ENCODE measurements at regions not wholly inside any gene's neighbourhood (a gene's known extent, or its start where the extent isn't known, plus 50 kb on each side); places are given as distances from the start of the nearest gene placed in this dataset.
"Not testable (repeated sequence)": the region's sequence is repeated elsewhere in the genome, so short reads cannot be mapped to it uniquely, and the experiment has no call there.

DNA sequence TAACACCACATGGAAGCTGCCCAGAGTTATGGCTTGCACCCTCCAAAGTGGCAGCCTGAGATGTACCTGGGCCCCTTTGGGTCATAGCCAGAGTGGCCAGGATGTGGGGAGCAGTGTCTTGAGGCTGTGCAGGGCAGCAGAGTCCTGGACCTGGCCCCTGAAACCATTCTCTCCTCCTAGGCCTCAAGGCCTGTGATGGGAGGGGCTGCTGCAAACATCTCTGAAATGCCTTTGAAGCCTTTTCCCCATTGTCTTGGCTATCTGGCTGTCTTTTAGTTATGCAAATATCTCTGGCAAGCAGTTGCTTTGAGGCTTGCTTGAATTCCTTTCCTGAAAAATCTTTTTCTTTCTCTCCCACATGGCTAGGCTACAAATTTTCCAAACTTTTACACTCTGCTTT, 356.5 kb downstream of the DAD1 start:
- DNase-seq = no peak

DNA sequence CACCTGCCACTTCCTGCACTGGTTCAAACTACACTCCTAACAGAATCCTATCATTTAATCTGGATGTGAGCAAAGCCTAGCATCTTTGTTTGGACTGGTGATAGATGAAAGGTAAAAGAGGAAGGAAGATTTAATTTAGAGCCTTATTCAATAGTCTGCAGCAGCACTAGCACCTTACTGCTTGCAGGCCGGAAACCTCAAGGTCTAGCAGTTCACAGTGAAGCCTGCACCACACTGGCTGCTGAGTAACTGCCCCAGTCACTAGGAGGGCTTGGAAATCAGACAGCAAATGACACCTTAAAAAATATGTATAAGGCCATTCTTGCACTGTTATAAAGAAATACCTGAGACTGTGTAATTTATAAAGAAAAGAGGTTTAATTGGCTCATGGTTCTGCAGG, 358.0 kb downstream of the DAD1 start:
- DNase-seq = peak; percentile 36

DNA sequence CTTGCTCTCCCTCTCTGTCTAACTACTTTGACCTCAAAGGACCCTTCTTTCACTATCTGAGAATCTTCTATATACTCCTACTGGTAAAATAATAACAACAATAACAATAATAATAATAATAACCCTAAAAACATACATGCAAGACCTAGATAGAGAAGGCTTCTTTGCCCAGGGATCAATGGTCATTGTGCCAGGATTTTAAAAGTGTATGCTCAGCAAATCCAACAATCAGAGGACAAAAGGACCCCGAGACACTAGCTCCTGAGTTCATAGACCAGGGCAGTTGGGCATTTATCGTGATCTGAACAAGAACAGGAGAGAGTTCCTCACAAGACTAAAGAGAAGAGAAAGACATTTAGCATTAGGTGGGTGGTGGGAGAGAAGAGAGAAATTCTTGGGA, 358.5 kb downstream of the DAD1 start:
- no peak for DNase-seq

DNA sequence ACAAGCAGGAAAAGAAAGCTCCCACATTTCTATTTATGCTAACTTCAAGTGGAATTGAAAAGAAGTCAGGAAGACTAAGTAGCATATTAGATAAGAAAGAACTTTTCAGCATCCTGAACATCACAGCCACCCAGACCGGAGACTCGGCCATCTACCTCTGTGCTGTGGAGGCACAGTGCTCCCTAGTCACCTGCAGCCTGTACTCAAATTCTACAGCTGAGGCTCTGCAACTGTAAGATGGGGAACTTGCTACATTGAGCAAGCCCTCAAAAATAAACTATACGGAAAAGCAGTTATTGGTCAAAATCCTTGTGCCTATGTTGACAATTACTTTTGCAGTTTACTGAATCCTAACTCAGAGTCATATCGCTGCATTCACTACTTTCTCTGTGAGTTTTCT, 361.9 kb downstream of the DAD1 start:
- DNase-seq = no peak

DNA sequence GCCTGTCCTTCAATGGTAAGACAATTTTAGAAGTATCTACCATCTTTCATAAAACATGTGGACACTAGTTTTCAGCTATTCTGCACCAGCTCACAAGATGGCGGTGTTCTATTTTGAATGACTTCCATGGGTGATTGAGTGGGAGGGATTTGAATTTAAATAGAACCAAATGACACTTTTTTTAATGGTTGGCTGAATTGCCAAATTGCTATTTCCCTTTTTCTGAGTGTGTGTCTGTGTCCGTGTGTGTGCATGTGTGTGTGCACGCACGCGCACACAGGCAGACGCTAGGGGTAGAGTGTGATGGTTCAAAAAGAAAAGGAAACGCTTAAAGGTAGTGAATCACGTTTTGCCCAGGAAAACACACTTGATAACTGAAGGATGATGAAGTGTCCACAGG, 362.6 kb downstream of the DAD1 start:
- DNase-seq = peak; percentile 57

DNA sequence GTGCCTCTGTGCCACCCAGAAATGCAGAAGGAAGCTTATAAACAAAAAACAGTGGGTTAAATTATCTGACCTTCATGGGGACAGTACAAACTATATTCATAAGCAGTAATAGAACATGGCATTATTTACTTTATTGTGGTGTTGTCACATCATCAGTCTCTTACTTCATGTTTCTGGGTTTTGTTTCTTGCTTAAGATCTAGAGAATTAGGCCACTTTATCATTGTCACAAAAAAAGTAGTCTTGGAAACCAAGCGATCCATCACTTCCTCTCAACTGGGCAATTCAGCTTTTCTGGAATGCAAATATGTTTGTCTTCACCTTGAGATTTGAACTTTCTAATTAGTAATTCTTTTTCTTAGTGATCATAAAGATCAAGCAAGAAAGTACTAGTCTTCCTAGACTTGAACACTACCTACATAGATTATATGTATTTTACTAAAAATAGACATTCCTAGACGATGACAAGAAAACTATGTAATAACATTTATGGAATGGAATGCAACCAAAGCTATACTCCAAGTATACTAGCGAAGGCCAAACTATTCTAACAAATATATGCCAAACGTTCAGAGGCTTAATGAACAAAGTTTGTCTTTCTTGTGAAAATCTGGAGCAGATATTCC, 363.4 kb downstream of the DAD1 start:
- DNase-seq = no peak

DNA sequence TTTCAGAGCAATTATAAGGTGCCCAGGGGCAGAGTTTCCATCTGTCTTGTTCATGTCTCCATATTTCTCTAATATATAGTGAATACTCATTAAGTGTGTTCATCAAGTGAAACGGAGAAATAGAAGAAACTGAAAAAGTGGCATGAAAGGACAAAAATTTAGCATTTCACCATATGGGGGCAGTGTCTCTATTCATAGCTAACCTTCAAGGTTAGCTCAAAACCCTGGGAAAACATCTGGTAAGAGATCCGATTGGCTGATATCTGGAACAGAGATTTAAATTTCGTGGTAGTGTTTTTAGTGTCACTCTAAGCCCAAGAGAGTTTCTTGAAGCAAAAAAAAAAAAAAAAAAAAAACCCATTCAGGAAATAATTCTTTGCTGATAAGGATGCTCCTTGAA, 367.5 kb downstream of the DAD1 start:
- peak; percentile 27 for DNase-seq

DNA sequence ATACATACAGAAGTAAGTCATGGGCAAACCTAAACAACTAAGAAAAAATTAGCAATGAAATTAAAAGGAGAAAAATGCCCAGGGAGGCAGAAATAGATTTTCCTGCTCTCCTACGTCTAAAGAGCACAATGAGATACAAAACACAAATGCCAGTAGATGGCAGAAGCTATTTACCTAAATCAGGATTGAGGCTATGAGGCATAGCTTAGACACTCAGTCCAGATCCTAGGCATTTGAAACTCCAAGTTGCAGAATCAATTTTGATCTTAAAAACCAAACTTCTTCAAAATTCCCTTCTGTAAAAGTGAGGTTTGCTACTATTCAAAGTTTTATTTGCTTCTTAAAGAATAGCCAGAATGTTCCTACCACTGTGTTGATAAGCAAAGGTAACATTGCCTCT, 368.6 kb downstream of the DAD1 start:
- DNase-seq = no peak

DNA sequence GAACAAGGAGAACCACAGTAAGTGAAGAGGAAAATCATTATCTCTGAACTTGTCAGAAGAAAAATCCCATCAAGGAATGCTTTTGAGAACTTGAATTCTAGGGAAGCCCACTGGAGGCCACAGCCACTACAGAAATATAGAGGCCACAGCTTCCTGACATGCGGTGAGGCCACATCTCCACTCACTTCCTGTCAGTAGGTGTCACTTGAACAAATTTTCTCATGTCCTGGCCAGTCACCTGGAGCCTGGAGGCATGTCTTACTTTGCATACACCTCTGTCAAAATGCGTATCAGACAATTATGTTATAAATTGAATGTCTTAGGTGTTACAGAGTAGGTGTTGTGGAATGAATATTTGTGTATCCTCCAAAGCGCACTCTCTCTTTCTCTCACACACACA, 370.3 kb downstream of the DAD1 start:
- peak; percentile 14 for DNase-seq

DNA sequence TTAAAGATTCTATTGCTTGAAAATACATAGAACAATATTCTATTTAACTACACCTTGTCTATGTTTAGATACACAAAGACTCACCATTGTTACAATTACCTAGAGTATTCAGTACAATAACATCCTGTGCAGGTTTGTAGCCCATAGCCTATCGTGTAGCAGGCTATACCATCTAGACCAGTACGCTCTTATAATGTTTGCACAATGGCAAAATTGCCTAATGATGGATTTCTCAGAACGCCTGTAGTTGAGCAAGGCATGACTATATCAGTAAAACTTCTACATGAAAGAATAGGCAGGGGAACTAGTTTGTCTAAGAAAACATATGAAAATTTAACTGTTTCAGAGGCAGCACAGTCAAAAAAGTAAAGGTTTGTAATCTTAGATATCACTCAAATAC, 375.9 kb downstream of the DAD1 start:
- no peak for DNase-seq

DNA sequence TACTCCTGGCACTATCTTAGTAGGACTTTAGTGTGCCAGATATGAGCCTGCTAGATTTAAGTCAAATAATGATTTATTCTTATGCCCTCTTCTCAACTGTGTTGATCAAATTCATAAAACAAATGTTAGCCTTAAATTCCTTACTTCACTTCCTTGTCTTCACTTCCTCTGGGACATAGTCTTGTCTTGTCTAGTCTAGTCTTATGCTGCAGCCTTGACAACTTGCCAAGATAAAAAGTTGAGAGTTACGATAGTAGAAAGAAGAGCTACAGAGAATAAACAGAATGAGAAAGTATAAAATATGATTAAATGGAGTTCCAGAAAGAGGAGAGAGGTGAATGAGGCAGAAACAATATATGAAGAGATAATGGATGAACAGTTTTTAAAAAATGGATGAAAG, 378.1 kb downstream of the DAD1 start:
- DNase-seq = no peak

DNA sequence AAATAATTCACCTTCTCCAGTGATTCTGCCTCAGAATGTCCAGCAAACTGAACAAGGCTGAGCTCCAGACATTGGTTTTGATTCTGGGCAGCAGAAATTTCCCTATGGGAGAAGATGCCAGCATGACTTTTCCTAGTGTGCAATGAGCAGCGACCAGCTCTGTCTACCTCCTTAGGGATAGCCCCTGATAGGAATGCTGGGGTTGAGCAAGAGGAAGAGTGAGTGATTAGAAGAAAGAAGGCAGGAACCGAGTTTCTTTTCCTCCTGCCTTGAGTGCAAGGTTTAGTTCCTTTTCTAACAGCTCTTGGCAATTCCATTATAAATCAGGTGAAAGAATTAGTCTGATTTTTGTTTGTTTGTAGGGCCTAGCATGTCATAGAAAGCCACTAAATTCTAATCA, 379.0 kb downstream of the DAD1 start:
- DNase-seq = no peak

DNA sequence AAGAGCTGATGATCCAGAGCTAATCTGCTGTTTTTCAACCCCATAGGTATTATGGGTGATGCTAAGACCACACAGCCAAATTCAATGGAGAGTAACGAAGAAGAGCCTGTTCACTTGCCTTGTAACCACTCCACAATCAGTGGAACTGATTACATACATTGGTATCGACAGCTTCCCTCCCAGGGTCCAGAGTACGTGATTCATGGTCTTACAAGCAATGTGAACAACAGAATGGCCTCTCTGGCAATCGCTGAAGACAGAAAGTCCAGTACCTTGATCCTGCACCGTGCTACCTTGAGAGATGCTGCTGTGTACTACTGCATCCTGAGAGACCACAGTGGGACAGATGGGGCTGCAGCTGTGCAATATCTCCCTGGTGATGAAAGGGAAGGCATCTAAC, 386.0 kb downstream of the DAD1 start:
- DNase-seq = no peak

DNA sequence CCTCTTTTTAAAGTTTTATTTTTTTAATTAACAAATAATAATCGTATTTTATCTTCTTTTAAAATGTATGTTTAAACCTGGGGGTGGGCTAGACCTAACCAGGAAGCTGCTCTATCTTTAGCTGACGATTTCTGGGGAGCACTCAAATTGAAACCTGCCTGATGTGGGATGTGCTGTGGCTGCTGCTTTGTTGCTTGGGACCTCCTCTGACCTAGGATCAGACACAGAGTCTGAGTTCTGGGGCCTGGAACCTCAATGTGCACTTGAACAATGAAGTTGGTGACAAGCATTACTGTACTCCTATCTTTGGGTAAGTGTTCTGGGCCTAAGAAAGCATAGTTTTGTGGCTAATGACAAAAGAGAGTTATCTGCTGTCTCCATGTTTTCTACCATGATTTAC, 386.7 kb downstream of the DAD1 start:
- no peak for DNase-seq

DNA sequence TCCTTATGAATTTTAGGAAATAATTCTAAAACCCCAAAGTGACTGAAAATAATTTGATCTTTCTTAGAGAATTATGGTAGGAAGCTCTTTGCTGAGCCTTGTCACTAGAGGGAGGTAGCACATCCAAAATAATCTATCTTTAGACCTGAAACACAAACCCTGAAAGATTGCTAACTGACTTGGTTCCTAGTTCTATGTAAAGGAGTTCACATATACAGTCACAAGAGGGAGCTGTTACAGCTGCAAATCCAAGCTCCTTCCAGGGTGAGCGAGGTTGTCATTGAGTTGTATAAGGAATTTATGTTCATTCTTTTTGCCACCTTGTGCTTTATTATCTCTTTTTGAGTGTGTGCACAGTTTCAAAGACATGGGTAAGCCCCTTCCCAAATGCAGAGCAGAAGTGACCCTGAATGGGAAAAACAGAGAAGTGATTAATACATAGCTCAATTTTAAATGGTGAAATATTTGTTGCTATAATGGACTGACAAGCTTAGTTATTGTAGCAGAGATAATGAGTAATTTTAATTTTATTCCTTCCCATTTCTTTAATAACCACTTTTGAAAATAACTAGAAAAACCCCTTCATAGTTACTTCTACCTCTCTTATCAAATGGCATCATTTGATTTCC, 387.9 kb downstream of the DAD1 start:
- DNase-seq = peak; percentile 47

DNA sequence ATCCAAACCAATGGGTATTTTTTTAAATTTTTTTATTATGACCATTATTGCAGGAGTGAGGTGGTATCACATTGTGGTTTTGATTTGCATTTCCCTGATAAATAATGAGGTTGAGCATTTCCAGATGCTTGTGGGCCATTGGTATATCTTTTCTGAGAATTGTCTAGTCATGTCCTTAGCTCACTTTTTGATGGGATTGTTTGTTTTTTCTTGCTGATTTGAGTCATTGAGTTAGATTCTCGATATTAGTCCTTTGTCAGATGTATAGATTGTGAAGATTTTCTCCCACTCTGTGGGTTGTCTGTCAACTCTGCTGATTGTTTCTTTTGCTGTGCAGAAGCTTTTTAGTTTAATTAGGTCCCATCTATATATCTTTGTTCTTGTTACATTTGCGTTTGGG, 388.9 kb downstream of the DAD1 start:
- not testable (repeated sequence) for DNase-seq

DNA sequence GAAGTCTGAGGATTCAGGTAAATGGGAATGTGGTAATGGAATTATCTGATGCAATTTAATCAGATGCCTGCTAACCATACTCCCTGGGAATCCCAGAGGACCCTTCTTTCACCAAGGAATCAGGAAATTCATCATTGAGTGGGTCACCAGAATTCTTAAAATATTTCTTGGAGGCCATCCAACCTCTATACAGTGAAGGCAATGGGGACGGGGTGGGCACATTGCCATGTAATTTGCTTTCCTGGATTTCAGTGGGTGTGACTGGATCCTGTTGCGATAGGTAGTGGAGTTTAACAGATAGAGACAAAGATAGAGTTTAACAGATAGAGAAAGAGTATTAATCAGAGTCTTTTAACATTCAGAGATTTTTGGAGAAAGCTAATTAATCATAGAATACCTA, 394.4 kb downstream of the DAD1 start:
- DNase-seq = no peak

DNA sequence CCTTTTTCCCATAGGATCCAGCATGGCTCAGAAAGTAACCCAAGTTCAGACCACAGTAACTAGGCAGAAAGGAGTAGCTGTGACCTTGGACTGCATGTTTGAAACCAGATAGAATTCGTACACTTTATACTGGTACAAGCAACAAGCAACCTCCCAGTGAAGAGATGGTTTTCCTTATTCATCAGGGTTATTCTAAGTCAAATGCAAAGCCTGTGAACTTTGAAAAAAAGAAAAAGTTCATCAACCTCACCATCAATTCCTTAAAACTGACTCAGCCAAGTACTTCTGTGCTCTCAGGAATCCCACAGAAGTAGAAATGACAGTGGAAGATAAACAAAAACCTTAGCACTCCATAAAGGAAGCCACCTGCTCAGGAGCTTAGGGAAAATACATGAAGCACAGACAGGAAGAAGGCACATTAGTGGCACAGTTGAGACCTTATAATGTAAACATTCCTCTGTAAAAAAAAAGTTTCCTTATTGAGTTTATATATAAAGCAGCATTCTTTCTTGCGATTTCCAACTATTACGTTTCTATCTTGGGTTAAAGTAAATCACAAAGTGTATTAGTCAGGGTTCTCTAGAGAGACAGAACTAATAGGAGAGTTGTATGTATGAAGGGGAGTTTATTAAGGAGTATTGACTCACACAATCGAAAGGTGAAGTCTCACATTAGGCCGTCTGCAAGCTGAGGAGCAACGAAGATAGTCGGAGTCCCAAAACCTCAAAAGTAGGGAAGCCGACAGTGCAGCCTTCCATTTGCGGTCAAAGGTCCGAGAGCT, 398.4 kb downstream of the DAD1 start:
- DNase-seq = no peak

DNA sequence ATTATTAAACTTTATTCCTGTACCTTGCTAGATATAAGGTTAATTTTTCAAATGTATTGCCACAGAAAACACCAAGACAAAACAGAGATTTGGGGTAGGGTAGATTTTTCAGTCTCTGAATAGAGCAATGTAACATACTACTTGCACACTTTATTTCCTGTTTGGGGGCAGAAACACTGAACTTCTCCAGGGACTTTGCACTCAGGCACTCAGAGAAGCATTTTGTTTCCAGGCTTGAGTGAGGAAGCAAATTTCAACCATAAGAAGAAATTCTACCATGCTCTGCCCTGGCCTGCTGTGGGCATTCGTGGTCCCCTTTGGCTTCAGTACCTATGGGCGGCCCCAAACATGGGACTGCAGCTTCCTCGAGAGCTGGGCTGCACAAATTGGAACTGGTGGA, 399.1 kb downstream of the DAD1 start:
- no peak for DNase-seq

DNA sequence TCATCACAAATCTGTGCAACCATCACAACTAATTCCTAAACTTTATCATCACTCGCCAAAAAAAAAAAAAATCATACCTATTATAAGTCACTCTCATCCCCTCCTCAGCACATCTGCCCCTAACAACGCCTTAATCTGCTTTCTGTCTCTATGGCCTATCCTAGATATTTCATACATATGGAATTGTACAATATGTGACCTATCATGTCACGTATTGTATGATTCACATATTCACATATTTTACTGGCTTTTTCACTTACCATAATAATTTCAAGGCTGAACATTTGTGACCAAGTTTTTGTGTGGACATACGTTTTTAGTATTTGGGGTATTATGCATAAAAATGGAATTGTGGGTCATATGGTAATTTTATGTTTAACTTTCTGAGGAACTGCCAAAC, 400.7 kb downstream of the DAD1 start:
- DNase-seq = no peak

DNA sequence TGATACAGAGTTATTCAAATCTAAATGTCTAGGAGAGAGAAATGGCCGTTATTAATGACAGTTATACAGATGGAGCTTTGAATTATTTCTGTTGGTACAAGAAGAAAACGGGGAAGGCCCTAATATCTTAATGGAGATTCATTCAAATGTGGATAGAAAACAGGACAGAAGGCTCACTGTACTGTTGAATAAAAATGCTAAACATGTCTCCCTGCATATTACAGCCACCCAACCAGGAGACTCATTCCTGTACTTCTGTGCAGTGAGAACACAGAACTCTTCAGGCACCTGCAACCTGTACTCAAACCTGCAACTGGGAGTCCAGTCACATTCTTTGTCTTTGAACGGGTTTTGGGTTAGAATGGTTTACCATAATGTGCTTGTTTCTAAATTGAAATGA, 403.2 kb downstream of the DAD1 start:
- no peak for DNase-seq

DNA sequence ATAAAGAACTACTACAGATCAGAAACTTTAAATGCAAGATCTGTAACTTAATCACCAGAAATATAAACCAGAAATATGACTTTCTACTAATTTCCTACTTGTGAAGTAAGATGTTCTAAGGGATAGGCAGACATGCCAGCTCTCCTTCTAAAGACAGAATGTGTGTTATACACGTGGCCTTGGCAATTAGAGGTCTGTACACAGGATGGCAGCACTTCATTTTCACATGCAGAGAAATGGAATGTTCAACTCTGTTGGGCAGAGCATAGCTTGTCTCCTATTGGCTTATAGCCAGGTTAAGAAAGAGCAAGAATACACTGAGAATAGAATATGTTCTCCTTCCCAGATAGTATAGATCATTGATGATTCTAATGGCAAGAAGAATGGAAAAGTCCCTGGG, 403.8 kb downstream of the DAD1 start:
- no peak for DNase-seq

DNA sequence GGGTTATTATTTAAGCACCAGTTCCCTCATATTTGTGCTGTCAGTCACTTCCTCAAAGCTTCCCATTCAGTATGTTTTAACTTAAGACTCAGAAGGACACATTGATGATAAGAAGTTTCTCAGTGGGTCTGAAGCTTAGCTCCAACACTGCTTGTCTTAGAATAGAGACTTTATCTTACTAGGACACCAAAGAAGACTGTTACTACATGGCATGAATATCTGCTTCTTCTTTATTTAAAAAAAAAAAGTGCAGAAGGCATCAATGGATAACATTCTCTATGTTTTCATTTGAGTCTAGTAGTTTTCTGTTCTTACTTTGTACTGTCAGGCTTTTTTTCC, 404.2 kb downstream of the DAD1 start:
- no peak for DNase-seq

DNA sequence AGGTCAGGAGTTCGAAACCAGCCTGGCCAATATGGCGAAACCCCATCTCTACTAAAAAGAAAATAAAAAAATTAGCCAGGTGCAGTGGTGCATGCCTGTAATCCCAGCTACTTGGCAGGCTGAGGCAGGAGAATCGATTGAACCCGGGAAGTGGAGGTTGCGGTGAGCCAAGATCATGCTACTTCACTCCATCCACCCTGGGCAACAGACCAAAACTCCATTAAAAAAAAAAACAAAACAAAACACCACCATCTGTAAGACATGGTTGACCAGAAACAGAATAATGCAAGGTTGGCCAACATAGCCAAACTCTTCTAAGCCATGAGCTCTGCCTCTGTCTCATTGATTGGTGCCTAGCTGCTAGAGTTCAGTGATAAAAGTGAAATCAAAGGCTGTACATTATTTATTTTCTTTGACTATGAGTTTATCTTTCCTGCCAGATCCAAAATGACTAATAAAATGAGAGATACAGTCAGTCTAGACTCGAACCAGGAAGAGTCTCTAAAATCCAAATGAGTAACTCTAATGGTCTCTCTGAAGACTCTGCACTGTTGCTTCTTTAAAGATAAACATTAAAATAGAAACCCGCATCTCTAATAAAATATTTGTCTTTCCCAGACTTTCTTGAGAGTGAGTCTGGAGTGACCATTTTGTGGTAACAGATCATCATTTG, 404.7 kb downstream of the DAD1 start:
- no peak for DNase-seq
